ENCODE measurements at regions not wholly inside any gene's neighbourhood (a gene's known extent, or its start where the extent isn't known, plus 50 kb on each side); places are given as distances from the start of the nearest gene placed in this dataset.

DNA sequence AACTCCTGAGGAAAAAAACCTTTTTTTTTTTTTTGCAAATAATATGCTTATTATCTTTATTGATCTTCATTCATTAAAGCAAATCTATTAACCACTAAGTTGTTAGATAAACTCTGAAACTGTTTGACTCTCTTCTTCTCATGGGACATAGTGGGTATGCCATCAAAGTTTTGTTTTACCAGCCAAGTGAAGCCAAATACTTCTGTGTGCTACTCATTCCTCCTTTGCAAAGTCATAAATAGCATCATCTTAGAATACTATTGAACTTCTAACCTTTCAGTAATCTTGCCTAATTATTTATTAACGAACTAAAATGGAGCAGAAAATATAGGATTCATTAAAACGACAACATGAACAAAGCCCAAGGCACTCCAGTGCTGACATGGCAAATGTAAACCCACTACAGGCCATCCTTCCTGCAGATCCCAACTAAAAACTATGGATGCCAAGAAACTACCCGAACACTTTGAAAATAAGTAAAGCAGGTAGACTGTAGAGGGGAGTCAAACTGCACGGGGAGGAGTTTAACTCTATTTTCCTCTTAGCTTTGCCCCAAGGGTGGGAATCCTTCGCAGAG is 61.2 kb upstream of the ODAD2 start:
- DNase-seq = no peak

DNA sequence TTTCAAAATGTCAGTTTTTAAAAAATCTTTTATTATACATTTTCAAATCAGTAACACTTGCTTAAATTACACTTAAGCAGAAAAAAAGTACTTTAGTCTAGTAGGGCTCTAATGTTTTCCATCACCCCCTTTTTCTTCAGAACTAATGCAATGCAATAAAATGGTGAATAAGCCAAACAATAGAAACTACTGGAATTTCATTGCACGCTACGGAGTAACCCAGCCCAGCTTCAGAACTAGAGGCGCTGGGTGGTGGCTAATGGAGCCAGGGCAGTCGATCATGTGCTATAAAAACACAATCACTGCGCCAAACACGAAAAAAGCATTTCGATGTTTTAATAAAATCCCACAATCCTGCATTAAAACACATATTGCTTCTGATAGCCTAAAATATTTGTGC is 59.9 kb upstream of the ODAD2 start:
- no peak for DNase-seq

DNA sequence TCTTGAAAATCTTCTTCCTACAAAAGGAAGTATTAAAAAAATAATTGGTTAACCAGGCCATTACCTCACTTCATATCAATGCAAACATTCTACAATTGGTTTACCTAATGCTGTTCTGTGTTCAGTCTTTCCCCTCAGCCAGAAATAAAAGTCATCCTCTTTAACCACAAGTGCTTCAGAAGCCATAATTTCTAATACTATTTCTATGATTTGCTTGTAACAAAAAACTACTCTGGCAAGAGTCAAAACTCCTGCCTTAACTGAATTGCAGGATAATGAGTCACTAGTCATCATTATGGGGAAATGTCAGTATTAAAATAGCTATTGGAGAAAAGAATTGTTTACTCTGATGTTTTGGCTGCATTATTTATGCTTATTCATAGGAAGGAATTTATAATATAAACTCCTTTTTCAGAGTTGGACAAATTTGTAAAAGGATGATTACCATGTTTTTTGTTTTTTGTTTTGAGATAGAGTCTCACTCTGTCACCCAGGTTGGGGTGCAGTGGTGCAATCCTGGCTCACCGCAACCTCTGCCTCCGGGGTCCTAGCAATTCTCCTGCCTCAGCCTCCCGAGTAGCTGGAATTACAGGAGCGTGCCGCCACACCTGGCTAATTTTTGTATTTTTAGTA is 55.5 kb upstream of the ODAD2 start:
- no peak for DNase-seq

DNA sequence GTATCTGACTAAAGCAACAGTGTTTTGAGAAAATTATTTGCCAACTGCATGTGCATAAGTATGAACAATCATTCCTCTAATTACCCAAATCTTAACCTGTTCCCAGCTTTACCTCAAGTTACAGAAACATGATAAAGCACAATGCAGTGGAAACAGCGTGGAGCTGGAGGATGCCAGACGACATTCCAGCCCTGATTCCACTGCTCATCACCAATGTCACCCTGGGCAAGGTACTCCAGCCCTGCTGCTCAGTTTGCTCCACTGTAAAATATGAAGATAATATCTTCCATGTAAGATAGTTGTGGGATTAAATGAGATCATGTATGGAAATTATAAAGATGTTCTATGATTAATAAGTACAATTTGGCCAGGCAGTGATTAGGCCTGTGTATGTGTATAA is 50.4 kb upstream of the ODAD2 start:
- no peak for DNase-seq

Data from nucleus accumbens (tissue), 56 donors.